ENCODE measurements at regions not wholly inside any gene's neighbourhood (a gene's known extent, or its start where the extent isn't known, plus 50 kb on each side); places are given as distances from the start of the nearest gene placed in this dataset.

GRCh38 chr12:75587340-75588106 is 76.1 kb upstream of the KRR1 start:
- FAIRE-seq: no peak

GRCh38 chr12:75585330-75585729 is 73.9 kb upstream of the KRR1 start:
- no peak for FAIRE-seq

- no peak for FAIRE-seq
These were observed 71.9 kb upstream of the KRR1 start for GRCh38 chr12:75583355-75583754.

GRCh38 chr12:75581515-75581914 is 70.1 kb upstream of the KRR1 start:
- no peak for FAIRE-seq

GRCh38 chr12:75579552-75579951 is 68.1 kb upstream of the KRR1 start:
- FAIRE-seq: no peak

GRCh38 chr12:75578546-75578945 is 67.1 kb upstream of the KRR1 start:
- FAIRE-seq: no peak

GRCh38 chr12:75577812-75578211 is 66.4 kb upstream of the KRR1 start:
- FAIRE-seq: no peak

- no peak for FAIRE-seq
These were observed 60.3 kb upstream of the KRR1 start for GRCh38 chr12:75571656-75572205.

- FAIRE-seq: no peak
These were observed 59.8 kb upstream of the KRR1 start for GRCh38 chr12:75571204-75571603.

- FAIRE-seq: no peak
These were observed 57.4 kb upstream of the KRR1 start for GRCh38 chr12:75568801-75569200.

- FAIRE-seq: no peak
These were observed 57.0 kb upstream of the KRR1 start for GRCh38 chr12:75568393-75568792.

- FAIRE-seq: no peak
These were observed 54.4 kb upstream of the KRR1 start for GRCh38 chr12:75565795-75566194.

GRCh38 chr12:75564852-75565251 is 53.4 kb upstream of the KRR1 start:
- no peak for FAIRE-seq

GRCh38 chr12:75564398-75564797 is 53.0 kb upstream of the KRR1 start:
- FAIRE-seq: no peak

- no peak for FAIRE-seq
These were observed 51.9 kb upstream of the KRR1 start for GRCh38 chr12:75563351-75563750.

GRCh38 chr12:75561921-75562320 is 50.5 kb upstream of the KRR1 start:
- no peak for FAIRE-seq

Measured in A204.1 (cell line).